ENCODE measurements at regions not wholly inside any gene's neighbourhood (a gene's known extent, or its start where the extent isn't known, plus 50 kb on each side); places are given as distances from the start of the nearest gene placed in this dataset.

DNA sequence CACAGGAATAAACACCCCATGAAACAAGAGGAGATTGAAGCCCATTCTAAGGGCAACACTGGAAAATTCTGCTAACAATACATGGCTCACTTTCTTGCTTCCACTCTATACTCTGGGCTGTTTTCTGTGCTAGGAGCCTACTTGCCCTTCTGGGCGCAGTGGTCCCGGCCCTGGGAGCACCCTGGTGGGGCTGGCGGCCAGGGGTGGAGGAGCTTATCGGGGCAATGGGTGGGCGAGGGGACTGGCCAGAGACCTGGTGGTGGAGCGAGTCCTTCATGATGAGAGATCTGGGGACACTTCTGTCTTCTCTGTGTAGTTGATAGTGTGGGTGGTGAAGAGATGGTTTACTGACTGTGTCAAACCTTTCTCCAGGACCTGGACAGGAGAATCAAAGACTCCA lies 1128.5 kb downstream of the TBL1XR1 start:
- TF ChIP-seq ZNF274 (IDR thresholded peaks at IDR 0.05; ENCODE audit: low read depth, low read length) (no peak), YY1 (IDR thresholded peaks at IDR 0.05; ENCODE audit: insufficient read depth, insufficient read length) (no peak), SUZ12 (IDR thresholded peaks at IDR 0.05; ENCODE audit: extremely low read depth, insufficient read depth, insufficient read length) (no peak)
